GM19438 (cell line): ENCODE measurements at regions not wholly inside any gene's neighbourhood (a gene's known extent, or its start where the extent isn't known, plus 50 kb on each side); places are given as distances from the start of the nearest gene placed in this dataset.
"Not testable (repeated sequence)": the region's sequence is repeated elsewhere in the genome, so short reads cannot be mapped to it uniquely, and the experiment has no call there.

Experiments
- ATAC-seq: cut with Tn5 transposase; IDR thresholded peaks from one replicate; pipeline ENCODE4 v1.9.1; 2021; ENCODE audit warnings: low read depth; ENCODE audit not compliant: unreplicated experiment

- no peak for ATAC-seq
Observed at GRCh38 chrX:69431420-69431819, 72.7 kb upstream of the NALF2 start.

- ATAC-seq: no peak
Observed at GRCh38 chrX:69430785-69431184, 73.3 kb upstream of the NALF2 start.

GRCh38 chrX:69429339-69430015 lies 74.6 kb upstream of the NALF2 start:
- ATAC-seq: no peak

- ATAC-seq: no peak
Observed at GRCh38 chrX:69428216-69428615, 75.9 kb upstream of the NALF2 start.

- ATAC-seq: no peak
Observed at GRCh38 chrX:69424910-69425309, 79.2 kb upstream of the NALF2 start.

GRCh38 chrX:69424161-69424560 lies 80.0 kb upstream of the NALF2 start:
- ATAC-seq: no peak

- not testable (repeated sequence) for ATAC-seq
Observed at GRCh38 chrX:69422208-69422607, 81.9 kb upstream of the NALF2 start.

GRCh38 chrX:69415698-69416097 lies 88.4 kb upstream of the NALF2 start:
- no peak for ATAC-seq

- ATAC-seq: no peak
Observed at GRCh38 chrX:69412661-69413060, 91.5 kb upstream of the NALF2 start.

GRCh38 chrX:69398881-69399280 lies 105.2 kb upstream of the NALF2 start:
- no peak for ATAC-seq

- no peak for ATAC-seq
Observed at GRCh38 chrX:69396916-69397315, 107.2 kb upstream of the NALF2 start.

- ATAC-seq: no peak
Observed at GRCh38 chrX:69395306-69395705, 108.8 kb upstream of the NALF2 start.

- ATAC-seq: no peak
Observed at GRCh38 chrX:69389101-69389501, 115.0 kb upstream of the NALF2 start.

GRCh38 chrX:69388526-69388925 lies 115.6 kb upstream of the NALF2 start:
- ATAC-seq: no peak

- ATAC-seq: peak; percentile 81
Observed at GRCh38 chrX:69387567-69388487, 116.3 kb upstream of the NALF2 start.

- ATAC-seq: no peak
Observed at GRCh38 chrX:69386681-69387080, 117.4 kb upstream of the NALF2 start.

GRCh38 chrX:69379412-69379811 lies 124.7 kb upstream of the NALF2 start:
- ATAC-seq: no peak

GRCh38 chrX:69374569-69374968 lies 129.6 kb upstream of the NALF2 start:
- ATAC-seq: no peak

GRCh38 chrX:69372435-69372834 lies 131.7 kb upstream of the NALF2 start:
- no peak for ATAC-seq

- no peak for ATAC-seq
Observed at GRCh38 chrX:69371159-69371558, 133.0 kb upstream of the NALF2 start.

- no peak for ATAC-seq
Observed at GRCh38 chrX:69369999-69370398, 134.1 kb upstream of the NALF2 start.

GRCh38 chrX:69366183-69366582 lies 137.9 kb upstream of the NALF2 start:
- no peak for ATAC-seq
